ENCODE measurements at regions not wholly inside any gene's neighbourhood (a gene's known extent, or its start where the extent isn't known, plus 50 kb on each side); places are given as distances from the start of the nearest gene placed in this dataset.

DNA sequence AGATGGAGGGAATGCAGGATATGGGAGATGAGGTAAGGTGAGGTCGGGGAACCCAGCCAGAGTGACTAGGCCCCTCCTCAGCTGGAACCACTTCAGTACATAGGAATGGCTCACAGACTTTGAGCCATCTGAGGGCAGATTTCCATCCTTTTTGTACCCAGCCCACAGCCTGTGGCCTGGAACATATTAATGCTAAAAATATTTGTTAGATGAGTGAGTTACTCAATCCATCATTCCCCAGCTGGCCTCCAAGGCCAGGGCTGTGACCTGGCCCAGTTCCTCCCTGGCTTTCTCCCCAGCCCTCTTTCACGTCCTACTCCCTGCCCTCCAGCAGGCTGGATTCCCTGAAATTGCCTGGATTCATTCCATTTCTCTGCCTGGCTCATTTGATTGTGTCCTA is 57.2 kb upstream of the PRDM11 start:
- TF ChIP-seq, protein P1, sequence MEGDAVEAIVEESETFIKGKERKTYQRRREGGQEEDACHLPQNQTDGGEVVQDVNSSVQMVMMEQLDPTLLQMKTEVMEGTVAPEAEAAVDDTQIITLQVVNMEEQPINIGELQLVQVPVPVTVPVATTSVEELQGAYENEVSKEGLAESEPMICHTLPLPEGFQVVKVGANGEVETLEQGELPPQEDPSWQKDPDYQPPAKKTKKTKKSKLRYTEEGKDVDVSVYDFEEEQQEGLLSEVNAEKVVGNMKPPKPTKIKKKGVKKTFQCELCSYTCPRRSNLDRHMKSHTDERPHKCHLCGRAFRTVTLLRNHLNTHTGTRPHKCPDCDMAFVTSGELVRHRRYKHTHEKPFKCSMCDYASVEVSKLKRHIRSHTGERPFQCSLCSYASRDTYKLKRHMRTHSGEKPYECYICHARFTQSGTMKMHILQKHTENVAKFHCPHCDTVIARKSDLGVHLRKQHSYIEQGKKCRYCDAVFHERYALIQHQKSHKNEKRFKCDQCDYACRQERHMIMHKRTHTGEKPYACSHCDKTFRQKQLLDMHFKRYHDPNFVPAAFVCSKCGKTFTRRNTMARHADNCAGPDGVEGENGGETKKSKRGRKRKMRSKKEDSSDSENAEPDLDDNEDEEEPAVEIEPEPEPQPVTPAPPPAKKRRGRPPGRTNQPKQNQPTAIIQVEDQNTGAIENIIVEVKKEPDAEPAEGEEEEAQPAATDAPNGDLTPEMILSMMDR (IDR thresholded peaks at IDR 0.05; ENCODE audit: insufficient read depth, low read length) = no peak
- TF ChIP-seq, protein P2, sequence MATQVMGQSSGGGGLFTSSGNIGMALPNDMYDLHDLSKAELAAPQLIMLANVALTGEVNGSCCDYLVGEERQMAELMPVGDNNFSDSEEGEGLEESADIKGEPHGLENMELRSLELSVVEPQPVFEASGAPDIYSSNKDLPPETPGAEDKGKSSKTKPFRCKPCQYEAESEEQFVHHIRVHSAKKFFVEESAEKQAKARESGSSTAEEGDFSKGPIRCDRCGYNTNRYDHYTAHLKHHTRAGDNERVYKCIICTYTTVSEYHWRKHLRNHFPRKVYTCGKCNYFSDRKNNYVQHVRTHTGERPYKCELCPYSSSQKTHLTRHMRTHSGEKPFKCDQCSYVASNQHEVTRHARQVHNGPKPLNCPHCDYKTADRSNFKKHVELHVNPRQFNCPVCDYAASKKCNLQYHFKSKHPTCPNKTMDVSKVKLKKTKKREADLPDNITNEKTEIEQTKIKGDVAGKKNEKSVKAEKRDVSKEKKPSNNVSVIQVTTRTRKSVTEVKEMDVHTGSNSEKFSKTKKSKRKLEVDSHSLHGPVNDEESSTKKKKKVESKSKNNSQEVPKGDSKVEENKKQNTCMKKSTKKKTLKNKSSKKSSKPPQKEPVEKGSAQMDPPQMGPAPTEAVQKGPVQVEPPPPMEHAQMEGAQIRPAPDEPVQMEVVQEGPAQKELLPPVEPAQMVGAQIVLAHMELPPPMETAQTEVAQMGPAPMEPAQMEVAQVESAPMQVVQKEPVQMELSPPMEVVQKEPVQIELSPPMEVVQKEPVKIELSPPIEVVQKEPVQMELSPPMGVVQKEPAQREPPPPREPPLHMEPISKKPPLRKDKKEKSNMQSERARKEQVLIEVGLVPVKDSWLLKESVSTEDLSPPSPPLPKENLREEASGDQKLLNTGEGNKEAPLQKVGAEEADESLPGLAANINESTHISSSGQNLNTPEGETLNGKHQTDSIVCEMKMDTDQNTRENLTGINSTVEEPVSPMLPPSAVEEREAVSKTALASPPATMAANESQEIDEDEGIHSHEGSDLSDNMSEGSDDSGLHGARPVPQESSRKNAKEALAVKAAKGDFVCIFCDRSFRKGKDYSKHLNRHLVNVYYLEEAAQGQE (IDR thresholded peaks at IDR 0.05; ENCODE audit: insufficient replicate concordance, low read depth) = no peak

All from HL-60 (cell line).